ENCODE measurements at regions not wholly inside any gene's neighbourhood (a gene's known extent, or its start where the extent isn't known, plus 50 kb on each side); places are given as distances from the start of the nearest gene placed in this dataset.

DNA sequence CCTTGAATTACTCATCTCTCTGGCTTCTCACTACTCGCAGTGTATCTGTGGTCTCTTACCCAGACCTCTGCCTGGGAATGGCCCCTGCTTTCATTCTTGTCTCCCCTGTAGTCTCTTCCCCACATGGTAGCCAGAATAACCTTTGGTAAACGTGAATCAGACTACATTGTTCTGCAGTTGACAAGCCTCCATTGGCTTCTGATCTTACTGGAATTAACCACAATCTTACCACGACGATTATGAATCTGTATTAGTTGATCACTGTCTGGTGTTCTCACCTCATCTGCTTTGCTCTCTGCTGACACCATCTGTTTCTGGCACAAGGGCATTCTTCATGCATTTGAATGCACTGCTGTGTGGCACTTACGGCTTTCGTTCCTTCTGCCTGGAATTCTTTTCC is 781.2 kb downstream of the MTRR start:
- H3K79me2 ChIP-seq (ENCODE audit: control insufficient read depth, insufficient read depth, low read length, unreplicated experiment) = no peaks in the 10 kb centered on the region
- H3K4me3 ChIP-seq (ENCODE audit: low read depth, low read length) = no peak overlapping the region
- H3K4me1 ChIP-seq (ENCODE audit: control insufficient read depth, insufficient read depth, low read length, unreplicated experiment) = no peaks in the 10 kb centered on the region
- H3K27ac ChIP-seq (ENCODE audit: low read depth, low read length) = no peak overlapping the region
- no peaks in the 10 kb centered on the region for H3K27me3 ChIP-seq (ENCODE audit: insufficient read depth, low read length)
- no peak overlapping the region for H2AFZ ChIP-seq (ENCODE audit: low read length, unreplicated experiment)
- no peaks in the 10 kb centered on the region for H3K36me3 ChIP-seq (ENCODE audit: insufficient read depth, low read length)

DNA sequence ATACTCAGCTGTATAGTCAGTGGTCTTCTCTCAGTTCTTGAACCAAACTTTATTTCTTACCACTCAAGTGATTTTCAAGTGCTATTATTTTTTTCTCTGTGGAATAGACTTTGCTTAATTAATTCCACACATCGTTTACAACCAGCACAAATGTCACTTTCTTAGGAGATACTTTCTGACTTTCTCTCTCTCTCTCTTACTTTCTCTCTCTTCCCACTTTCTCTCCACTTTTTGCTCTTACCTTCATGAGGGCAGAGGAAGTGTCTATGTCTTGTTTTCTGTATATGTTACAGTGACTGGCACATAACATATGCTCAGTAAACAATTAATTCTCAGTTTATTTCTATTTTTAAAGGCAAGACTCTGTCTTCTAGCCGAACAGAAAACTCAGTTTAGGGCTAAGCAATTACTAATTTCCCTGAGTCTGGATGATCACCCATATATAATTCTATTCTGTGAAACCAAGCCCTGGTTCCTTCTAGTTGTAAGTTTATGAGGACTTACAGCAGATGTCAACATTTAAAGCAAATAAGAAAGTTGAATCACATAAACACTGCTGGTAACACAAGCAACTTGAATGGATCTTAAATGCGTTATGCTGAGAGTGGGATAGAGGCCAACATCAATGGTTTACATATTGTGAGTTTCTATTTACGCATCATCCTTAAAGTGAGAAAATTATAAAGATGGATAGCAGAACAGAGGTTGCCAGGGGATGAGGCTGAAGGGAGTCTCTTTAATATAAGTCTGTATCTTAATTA is 791.4 kb downstream of the MTRR start:
- Histone ChIP-seq H3K4me3 (ENCODE audit: low read depth, low read length) (no peak overlapping the region), H3K27me3 (ENCODE audit: insufficient read depth, low read length) (no peaks in the 10 kb centered on the region), H3K36me3 (ENCODE audit: insufficient read depth, low read length) (no peaks in the 10 kb centered on the region), H3K4me1 (ENCODE audit: control insufficient read depth, insufficient read depth, low read length, unreplicated experiment) (no peaks in the 10 kb centered on the region), H3K27ac (ENCODE audit: low read depth, low read length) (no peak overlapping the region), H2AFZ (ENCODE audit: low read length, unreplicated experiment) (no peak overlapping the region), H3K79me2 (ENCODE audit: control insufficient read depth, insufficient read depth, low read length, unreplicated experiment) (no peaks in the 10 kb centered on the region)

DNA sequence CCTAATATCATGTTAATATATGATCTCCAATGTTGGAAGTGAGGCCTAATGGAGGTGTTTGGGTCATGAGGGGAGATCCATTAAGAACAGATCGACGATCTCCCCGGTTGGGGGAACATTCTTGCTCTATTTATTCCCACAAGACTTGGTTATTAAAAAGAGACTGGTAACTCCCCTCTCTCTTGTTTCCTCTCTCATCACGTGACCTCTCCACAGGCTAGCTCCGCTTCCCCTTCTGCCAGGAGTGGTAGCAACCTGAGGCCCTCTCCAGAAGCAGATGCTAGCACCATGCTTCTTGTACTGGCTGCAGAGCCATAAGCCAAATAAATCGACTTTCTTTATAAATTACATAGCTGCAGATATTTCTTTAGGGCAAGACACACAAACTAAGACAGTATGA is 794.4 kb downstream of the MTRR start:
- no peak overlapping the region for H2AFZ ChIP-seq (ENCODE audit: low read length, unreplicated experiment)
- H3K27me3 ChIP-seq (ENCODE audit: insufficient read depth, low read length) = no peaks in the 10 kb centered on the region
- no peak overlapping the region for H3K4me3 ChIP-seq (ENCODE audit: low read depth, low read length)
- H3K4me1 ChIP-seq (ENCODE audit: control insufficient read depth, insufficient read depth, low read length, unreplicated experiment) = no peaks in the 10 kb centered on the region
- H3K36me3 ChIP-seq (ENCODE audit: insufficient read depth, low read length) = no peaks in the 10 kb centered on the region
- H3K79me2 ChIP-seq (ENCODE audit: control insufficient read depth, insufficient read depth, low read length, unreplicated experiment) = no peaks in the 10 kb centered on the region
- H3K27ac ChIP-seq (ENCODE audit: low read depth, low read length) = no peak overlapping the region

DNA sequence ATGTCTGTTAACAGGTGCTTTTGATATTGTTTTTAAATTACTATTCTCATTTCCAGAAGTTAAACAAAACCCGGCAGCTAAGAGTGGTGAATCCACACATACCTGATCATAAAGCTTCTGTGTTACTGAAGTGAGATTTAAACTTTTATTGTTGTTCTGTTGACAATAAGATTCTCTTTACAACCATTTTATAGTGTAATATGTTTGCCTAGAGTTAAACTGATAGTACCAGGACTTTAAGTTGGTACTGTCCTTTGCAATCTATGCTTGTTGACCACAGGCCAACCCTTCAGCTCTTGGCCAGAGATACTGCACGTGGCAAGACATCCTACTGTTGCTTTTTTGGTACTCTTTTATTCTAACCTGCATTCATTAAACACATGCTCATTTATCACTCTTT is 806.2 kb downstream of the MTRR start:
- Histone ChIP-seq H3K79me2 (ENCODE audit: control insufficient read depth, insufficient read depth, low read length, unreplicated experiment) (no peaks in the 10 kb centered on the region), H3K4me3 (ENCODE audit: low read depth, low read length) (no peak overlapping the region), H3K27me3 (ENCODE audit: insufficient read depth, low read length) (no peaks in the 10 kb centered on the region)

DNA sequence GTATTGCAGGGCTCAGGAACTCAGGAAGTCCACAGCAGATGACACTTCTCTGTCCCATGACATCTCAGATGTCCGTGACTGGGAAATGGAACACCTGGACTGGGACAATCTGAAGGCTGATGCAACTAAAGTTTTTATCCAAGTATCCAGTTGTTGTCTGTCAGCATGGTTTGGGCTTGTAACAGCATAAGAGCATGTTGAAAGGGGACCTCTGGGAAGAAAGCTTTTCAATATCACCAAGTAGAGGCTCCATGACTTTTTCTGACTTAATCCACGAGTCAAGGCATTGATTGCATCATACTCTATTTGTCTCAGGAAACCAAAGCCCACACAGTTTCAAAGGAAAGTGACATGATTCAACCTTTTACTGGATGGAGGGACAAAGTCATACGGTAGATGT is 807.7 kb downstream of the MTRR start:
- Histone ChIP-seq H3K4me3 (ENCODE audit: low read depth, low read length) (no peak overlapping the region), H3K4me1 (ENCODE audit: control insufficient read depth, insufficient read depth, low read length, unreplicated experiment) (no peaks in the 10 kb centered on the region), H3K27ac (ENCODE audit: low read depth, low read length) (no peak overlapping the region), H3K36me3 (ENCODE audit: insufficient read depth, low read length) (no peaks in the 10 kb centered on the region), H3K27me3 (ENCODE audit: insufficient read depth, low read length) (no peaks in the 10 kb centered on the region), H3K79me2 (ENCODE audit: control insufficient read depth, insufficient read depth, low read length, unreplicated experiment) (no peaks in the 10 kb centered on the region), H2AFZ (ENCODE audit: low read length, unreplicated experiment) (no peak overlapping the region)

More for the DNA sequence above, 806.2 kb downstream of the MTRR start:
- no peak overlapping the region for H2AFZ ChIP-seq (ENCODE audit: low read length, unreplicated experiment)
- no peaks in the 10 kb centered on the region for H3K36me3 ChIP-seq (ENCODE audit: insufficient read depth, low read length)
- H3K27ac ChIP-seq (ENCODE audit: low read depth, low read length) = no peak overlapping the region
- no peaks in the 10 kb centered on the region for H3K4me1 ChIP-seq (ENCODE audit: control insufficient read depth, insufficient read depth, low read length, unreplicated experiment)

- Histone ChIP-seq H3K36me3 (ENCODE audit: insufficient read depth, low read length) (no peaks in the 10 kb centered on the region), H3K4me3 (ENCODE audit: low read depth, low read length) (no peak overlapping the region), H2AFZ (ENCODE audit: low read length, unreplicated experiment) (no peak overlapping the region), H3K79me2 (ENCODE audit: control insufficient read depth, insufficient read depth, low read length, unreplicated experiment) (no peaks in the 10 kb centered on the region), H3K4me1 (ENCODE audit: control insufficient read depth, insufficient read depth, low read length, unreplicated experiment) (no peaks in the 10 kb centered on the region), H3K27me3 (ENCODE audit: insufficient read depth, low read length) (no peaks in the 10 kb centered on the region), H3K27ac (ENCODE audit: low read depth, low read length) (no peak overlapping the region)
Measured at GRCh38 chr5:8682381-8682780, 813.4 kb downstream of the MTRR start.

GRCh38 chr5:8683496-8683895 is 814.5 kb downstream of the MTRR start:
- no peaks in the 10 kb centered on the region for H3K79me2 ChIP-seq (ENCODE audit: control insufficient read depth, insufficient read depth, low read length, unreplicated experiment)
- no peak overlapping the region for H2AFZ ChIP-seq (ENCODE audit: low read length, unreplicated experiment)
- H3K4me3 ChIP-seq (ENCODE audit: low read depth, low read length) = no peak overlapping the region
- no peaks in the 10 kb centered on the region for H3K36me3 ChIP-seq (ENCODE audit: insufficient read depth, low read length)
- H3K27ac ChIP-seq (ENCODE audit: low read depth, low read length) = no peak overlapping the region
- H3K27me3 ChIP-seq (ENCODE audit: insufficient read depth, low read length) = no peaks in the 10 kb centered on the region
- H3K4me1 ChIP-seq (ENCODE audit: control insufficient read depth, insufficient read depth, low read length, unreplicated experiment) = no peaks in the 10 kb centered on the region

GRCh38 chr5:8685704-8686103 is 816.8 kb downstream of the MTRR start:
- Histone ChIP-seq H3K27me3 (ENCODE audit: insufficient read depth, low read length) (no peaks in the 10 kb centered on the region), H3K36me3 (ENCODE audit: insufficient read depth, low read length) (no peaks in the 10 kb centered on the region), H3K4me1 (ENCODE audit: control insufficient read depth, insufficient read depth, low read length, unreplicated experiment) (no peaks in the 10 kb centered on the region), H3K4me3 (ENCODE audit: low read depth, low read length) (no peak overlapping the region), H3K27ac (ENCODE audit: low read depth, low read length) (no peak overlapping the region), H2AFZ (ENCODE audit: low read length, unreplicated experiment) (no peak overlapping the region), H3K79me2 (ENCODE audit: control insufficient read depth, insufficient read depth, low read length, unreplicated experiment) (no peaks in the 10 kb centered on the region)

DNA sequence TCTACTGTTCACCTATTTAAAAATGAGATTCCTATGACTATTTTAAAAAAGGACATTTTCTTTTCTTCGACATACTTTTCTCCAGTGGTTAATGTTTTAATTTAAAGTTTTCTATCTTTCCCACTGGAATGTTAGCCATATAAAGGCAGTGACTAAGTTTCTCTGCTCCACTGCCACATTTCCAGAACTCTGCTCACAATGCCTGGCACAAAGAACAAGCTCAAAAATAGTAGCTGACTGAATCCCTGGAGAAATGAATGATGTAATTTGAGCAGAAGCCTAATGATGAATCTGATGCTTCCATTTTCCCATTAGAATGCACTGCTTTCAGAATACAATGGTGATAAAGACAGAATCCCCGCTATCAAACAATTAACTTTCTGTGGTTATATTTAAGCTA is 817.8 kb downstream of the MTRR start:
- Histone ChIP-seq H3K36me3 (ENCODE audit: insufficient read depth, low read length) (no peaks in the 10 kb centered on the region), H3K27me3 (ENCODE audit: insufficient read depth, low read length) (no peaks in the 10 kb centered on the region), H2AFZ (ENCODE audit: low read length, unreplicated experiment) (no peak overlapping the region), H3K79me2 (ENCODE audit: control insufficient read depth, insufficient read depth, low read length, unreplicated experiment) (no peaks in the 10 kb centered on the region), H3K4me3 (ENCODE audit: low read depth, low read length) (no peak overlapping the region), H3K27ac (ENCODE audit: low read depth, low read length) (no peak overlapping the region), H3K4me1 (ENCODE audit: control insufficient read depth, insufficient read depth, low read length, unreplicated experiment) (no peaks in the 10 kb centered on the region)

- H2AFZ ChIP-seq (ENCODE audit: low read length, unreplicated experiment) = no peak overlapping the region
- no peaks in the 10 kb centered on the region for H3K27me3 ChIP-seq (ENCODE audit: insufficient read depth, low read length)
- H3K27ac ChIP-seq (ENCODE audit: low read depth, low read length) = no peak overlapping the region
- H3K4me3 ChIP-seq (ENCODE audit: low read depth, low read length) = no peak overlapping the region
- H3K79me2 ChIP-seq (ENCODE audit: control insufficient read depth, insufficient read depth, low read length, unreplicated experiment) = no peaks in the 10 kb centered on the region
- no peaks in the 10 kb centered on the region for H3K4me1 ChIP-seq (ENCODE audit: control insufficient read depth, insufficient read depth, low read length, unreplicated experiment)
- H3K36me3 ChIP-seq (ENCODE audit: insufficient read depth, low read length) = no peaks in the 10 kb centered on the region
Measured at GRCh38 chr5:8689773-8690172, 820.8 kb downstream of the MTRR start.

- Histone ChIP-seq H3K27me3 (ENCODE audit: insufficient read depth, low read length) (no peaks in the 10 kb centered on the region), H3K79me2 (ENCODE audit: control insufficient read depth, insufficient read depth, low read length, unreplicated experiment) (no peaks in the 10 kb centered on the region), H3K4me1 (ENCODE audit: control insufficient read depth, insufficient read depth, low read length, unreplicated experiment) (no peaks in the 10 kb centered on the region)
Measured at GRCh38 chr5:8691221-8691620, 822.3 kb downstream of the MTRR start.

More at GRCh38 chr5:8691221-8691620, 822.3 kb downstream of the MTRR start:
- H3K4me3 ChIP-seq (ENCODE audit: low read depth, low read length) = no peak overlapping the region
- H2AFZ ChIP-seq (ENCODE audit: low read length, unreplicated experiment) = no peak overlapping the region
- H3K27ac ChIP-seq (ENCODE audit: low read depth, low read length) = no peak overlapping the region
- no peaks in the 10 kb centered on the region for H3K36me3 ChIP-seq (ENCODE audit: insufficient read depth, low read length)

Data from ACC112 (cell line).